GM21367 (cell line): ENCODE measurements at regions not wholly inside any gene's neighbourhood (a gene's known extent, or its start where the extent isn't known, plus 50 kb on each side); places are given as distances from the start of the nearest gene placed in this dataset.
"Not testable (repeated sequence)": the region's sequence is repeated elsewhere in the genome, so short reads cannot be mapped to it uniquely, and the experiment has no call there.

ENCODE experiments used
- ATAC-seq: cut with Tn5 transposase; IDR thresholded peaks from one replicate; pipeline ENCODE4 v1.9.1; 2021; ENCODE audit not compliant: unreplicated experiment

- ATAC-seq: no peak
Measured at GRCh38 chr12:33672836-33673577, 233.4 kb upstream of the SYT10 start.

- ATAC-seq: no peak
Measured at GRCh38 chr12:33676866-33677265, 237.2 kb upstream of the SYT10 start.

- ATAC-seq: no peak
Measured at GRCh38 chr12:33678221-33678964, 238.8 kb upstream of the SYT10 start.

- no peak for ATAC-seq
Measured at GRCh38 chr12:33690562-33690961, 250.9 kb upstream of the SYT10 start.

GRCh38 chr12:33703221-33703620, 263.6 kb upstream of the SYT10 start:
- ATAC-seq: no peak

GRCh38 chr12:33706927-33707326, 267.3 kb upstream of the SYT10 start:
- no peak for ATAC-seq

GRCh38 chr12:33708935-33709334, 269.3 kb upstream of the SYT10 start:
- no peak for ATAC-seq

GRCh38 chr12:33710548-33710947, 270.9 kb upstream of the SYT10 start:
- no peak for ATAC-seq

GRCh38 chr12:33718631-33719030, 279.0 kb upstream of the SYT10 start:
- no peak for ATAC-seq

GRCh38 chr12:33721561-33721960, 281.9 kb upstream of the SYT10 start:
- no peak for ATAC-seq

- ATAC-seq: no peak
Measured at GRCh38 chr12:33724867-33725266, 285.2 kb upstream of the SYT10 start.

GRCh38 chr12:33734871-33735270, 287.4 kb upstream of the ALG10 start:
- no peak for ATAC-seq

GRCh38 chr12:33752854-33753253, 269.4 kb upstream of the ALG10 start:
- ATAC-seq: no peak

GRCh38 chr12:33757701-33758100, 264.6 kb upstream of the ALG10 start:
- ATAC-seq: no peak

- no peak for ATAC-seq
Measured at GRCh38 chr12:33759279-33759678, 263.0 kb upstream of the ALG10 start.

GRCh38 chr12:33763331-33763730, 259.0 kb upstream of the ALG10 start:
- no peak for ATAC-seq

GRCh38 chr12:33770652-33771051, 251.6 kb upstream of the ALG10 start:
- no peak for ATAC-seq

- no peak for ATAC-seq
Measured at GRCh38 chr12:33771889-33772288, 250.4 kb upstream of the ALG10 start.

- ATAC-seq: not testable (repeated sequence)
Measured at GRCh38 chr12:33773091-33773490, 249.2 kb upstream of the ALG10 start.

- no peak for ATAC-seq
Measured at GRCh38 chr12:33786532-33786931, 235.8 kb upstream of the ALG10 start.

GRCh38 chr12:33794954-33795353, 227.3 kb upstream of the ALG10 start:
- no peak for ATAC-seq

GRCh38 chr12:33795536-33795935, 226.8 kb upstream of the ALG10 start:
- no peak for ATAC-seq
